ENCODE measurements at regions not wholly inside any gene's neighbourhood (a gene's known extent, or its start where the extent isn't known, plus 50 kb on each side); places are given as distances from the start of the nearest gene placed in this dataset.
A peak's percentile ranks its signal among the peaks of the same experiment; 100 is the strongest.

- H3K4me1 Mint-ChIP-seq = peaks cover 0 to 2% (median 0%) of the 10 kb centered on the region in 4 donors
- POLR2A ChIA-PET = no interaction called here
- peaks cover 0 to 1% (median 0%) of the 10 kb centered on the region in 3 donors for H3K36me3 Mint-ChIP-seq
- H3K27ac Mint-ChIP-seq = no peak overlapping the region
- DNase-seq (no peak), ATAC-seq (no peak)
- no peak overlapping the region for H3K4me3 Mint-ChIP-seq
- H3K27me3 Mint-ChIP-seq = peaks cover 0 to 13% (median 4%) of the 10 kb centered on the region in 5 donors
- no peaks in the 10 kb centered on the region for H3K9me3 Mint-ChIP-seq
Observed at GRCh38 chr10:129382401-129382800, 84.6 kb upstream of the MGMT start.

- Mint-ChIP-seq H3K4me1 (peaks cover 0 to 2% (median 0%) of the 10 kb centered on the region in 4 donors), H3K36me3 (peaks cover 0 to 1% (median 0%) of the 10 kb centered on the region in 3 donors), H3K27ac (peak overlapping the region in 1 of 10 donors; percentile 20), H3K4me3 (no peak overlapping the region), H3K27me3 (peaks cover 0 to 13% (median 5%) of the 10 kb centered on the region in 5 donors), H3K9me3 (no peaks in the 10 kb centered on the region)
- DNase-seq (no peak), ATAC-seq (no peak)
- POLR2A ChIA-PET = no interaction called here
Observed at GRCh38 chr10:129383651-129384050, 83.4 kb upstream of the MGMT start.

- H3K9me3 Mint-ChIP-seq = no peaks in the 10 kb centered on the region
- H3K27ac Mint-ChIP-seq = peak overlapping the region in 1 of 10 donors; percentile 73
- no peak overlapping the region for H3K4me3 Mint-ChIP-seq
- peaks cover 0 to 19% (median 8%) of the 10 kb centered on the region in 5 donors for H3K27me3 Mint-ChIP-seq
- ATAC-seq (no peak), DNase-seq (no peak)
- H3K36me3 Mint-ChIP-seq = no peaks in the 10 kb centered on the region
- POLR2A ChIA-PET = no interaction called here
- H3K4me1 Mint-ChIP-seq = peaks cover 0 to 2% (median 0%) of the 10 kb centered on the region in 4 donors
Observed at GRCh38 chr10:129385600-129385999, 81.4 kb upstream of the MGMT start.

- Mint-ChIP-seq H3K27ac (peak overlapping the region in 1 of 10 donors; percentile 73), H3K4me1 (peaks cover 0 to 2% (median 0%) of the 10 kb centered on the region in 4 donors), H3K9me3 (no peaks in the 10 kb centered on the region), H3K4me3 (no peak overlapping the region), H3K36me3 (no peaks in the 10 kb centered on the region), H3K27me3 (peaks cover 0 to 23% (median 8%) of the 10 kb centered on the region in 5 donors)
- POLR2A ChIA-PET = no interaction called here
- DNase-seq (no peak), ATAC-seq (no peak)
Observed at GRCh38 chr10:129386415-129387257, 80.4 kb upstream of the MGMT start.

GRCh38 chr10:129387258-129387525 is 79.8 kb upstream of the MGMT start:
- no peak overlapping the region for H3K27ac Mint-ChIP-seq
- POLR2A ChIA-PET = no interaction called here
- peaks cover 0 to 2% (median 0%) of the 10 kb centered on the region in 4 donors for H3K4me1 Mint-ChIP-seq
- H3K4me3 Mint-ChIP-seq = no peak overlapping the region
- H3K9me3 Mint-ChIP-seq = no peaks in the 10 kb centered on the region
- DNase-seq (no peak), ATAC-seq (no peak)
- no peaks in the 10 kb centered on the region for H3K36me3 Mint-ChIP-seq
- peaks cover 0 to 21% (median 13%) of the 10 kb centered on the region in 5 donors for H3K27me3 Mint-ChIP-seq

- POLR2A ChIA-PET = no interaction called here
- H3K9me3 Mint-ChIP-seq = no peaks in the 10 kb centered on the region
- H3K36me3 Mint-ChIP-seq = no peaks in the 10 kb centered on the region
- ATAC-seq = no peak
- no peak for DNase-seq
- H3K27ac Mint-ChIP-seq = no peak overlapping the region
- H3K27me3 Mint-ChIP-seq = peaks cover 0 to 22% (median 18%) of the 10 kb centered on the region in 5 donors
- no peak overlapping the region for H3K4me3 Mint-ChIP-seq
- peaks cover 0 to 2% (median 0%) of the 10 kb centered on the region in 4 donors for H3K4me1 Mint-ChIP-seq
Observed at GRCh38 chr10:129388435-129388834, 78.6 kb upstream of the MGMT start.

GRCh38 chr10:129389194-129389593 is 77.8 kb upstream of the MGMT start:
- peaks cover 0 to 2% (median 0%) of the 10 kb centered on the region in 4 donors for H3K4me1 Mint-ChIP-seq
- H3K36me3 Mint-ChIP-seq = no peaks in the 10 kb centered on the region
- ATAC-seq (no peak), DNase-seq (no peak)
- H3K27ac Mint-ChIP-seq = no peak overlapping the region
- H3K9me3 Mint-ChIP-seq = no peaks in the 10 kb centered on the region
- POLR2A ChIA-PET = no interaction called here
- H3K4me3 Mint-ChIP-seq = no peak overlapping the region
- H3K27me3 Mint-ChIP-seq = peaks cover 0 to 18% (median 15%) of the 10 kb centered on the region in 5 donors

GRCh38 chr10:129390147-129390546 is 76.9 kb upstream of the MGMT start:
- Mint-ChIP-seq H3K9me3 (no peaks in the 10 kb centered on the region), H3K27ac (no peak overlapping the region), H3K27me3 (peaks cover 0 to 18% (median 15%) of the 10 kb centered on the region in 5 donors), H3K4me1 (peaks cover 0 to 2% (median 0%) of the 10 kb centered on the region in 4 donors), H3K36me3 (no peaks in the 10 kb centered on the region), H3K4me3 (no peak overlapping the region)
- no peak for DNase-seq
- no peak for ATAC-seq
- POLR2A ChIA-PET = no interaction called here

- ATAC-seq (no peak), DNase-seq (no peak)
- H3K4me1 Mint-ChIP-seq = peaks cover 0 to 2% (median 0%) of the 10 kb centered on the region in 4 donors
- H3K9me3 Mint-ChIP-seq = no peaks in the 10 kb centered on the region
- no peak overlapping the region for H3K27ac Mint-ChIP-seq
- POLR2A ChIA-PET = no interaction called here
- peaks cover 0 to 18% (median 11%) of the 10 kb centered on the region in 5 donors for H3K27me3 Mint-ChIP-seq
- H3K4me3 Mint-ChIP-seq = no peak overlapping the region
- H3K36me3 Mint-ChIP-seq = no peaks in the 10 kb centered on the region
Observed at GRCh38 chr10:129390726-129391125, 76.3 kb upstream of the MGMT start.

GRCh38 chr10:129391464-129391863 is 75.6 kb upstream of the MGMT start:
- Mint-ChIP-seq H3K9me3 (no peaks in the 10 kb centered on the region), H3K27ac (no peak overlapping the region), H3K4me3 (no peak overlapping the region), H3K27me3 (peaks cover 0 to 18% (median 11%) of the 10 kb centered on the region in 5 donors), H3K36me3 (no peaks in the 10 kb centered on the region), H3K4me1 (peaks cover 0 to 2% (median 0%) of the 10 kb centered on the region in 4 donors)
- ATAC-seq (no peak), DNase-seq (no peak)
- POLR2A ChIA-PET = no interaction called here

GRCh38 chr10:129392855-129393254 is 74.2 kb upstream of the MGMT start:
- Mint-ChIP-seq H3K4me3 (no peak overlapping the region), H3K27me3 (peaks cover 0 to 18% (median 11%) of the 10 kb centered on the region in 5 donors), H3K4me1 (no peaks in the 10 kb centered on the region), H3K36me3 (no peaks in the 10 kb centered on the region), H3K9me3 (no peaks in the 10 kb centered on the region), H3K27ac (no peak overlapping the region)
- POLR2A ChIA-PET = no interaction called here
- ATAC-seq (no peak), DNase-seq (no peak)

- no peak for ATAC-seq
- POLR2A ChIA-PET = no interaction called here
Observed at GRCh38 chr10:129393812-129394211, 73.2 kb upstream of the MGMT start.

GRCh38 chr10:129394518-129395328 is 72.3 kb upstream of the MGMT start:
- Mint-ChIP-seq H3K36me3 (no peaks in the 10 kb centered on the region), H3K4me1 (no peaks in the 10 kb centered on the region), H3K9me3 (no peaks in the 10 kb centered on the region), H3K4me3 (no peak overlapping the region), H3K27me3 (peaks cover 0 to 18% (median 5%) of the 10 kb centered on the region in 5 donors), H3K27ac (no peak overlapping the region)
- POLR2A ChIA-PET = no interaction called here
- ATAC-seq = no peak
- DNase-seq = no peak

More at GRCh38 chr10:129393812-129394211, 73.2 kb upstream of the MGMT start:
- Mint-ChIP-seq H3K9me3 (no peaks in the 10 kb centered on the region), H3K27me3 (peaks cover 0 to 18% (median 11%) of the 10 kb centered on the region in 5 donors), H3K4me3 (no peak overlapping the region), H3K4me1 (no peaks in the 10 kb centered on the region), H3K36me3 (no peaks in the 10 kb centered on the region), H3K27ac (no peak overlapping the region)
- no peak for DNase-seq
